Osteocyte (in vitro differentiated cells): ENCODE measurements at regions not wholly inside any gene's neighbourhood (a gene's known extent, or its start where the extent isn't known, plus 50 kb on each side); places are given as distances from the start of the nearest gene placed in this dataset.

Experiments
- DNase-seq: peaks from one replicate; pipeline ENCODE4 v3.0.0; 2021; ENCODE audit warnings: mixed read lengths; ENCODE audit not compliant: unreplicated experiment; ENCODE audit errors: extremely low spot score
- H3K27ac Mint-ChIP-seq: one replicate; pipeline ENCODE4 v1.8.0; 2021; ENCODE audit warnings: mild to moderate bottlenecking, mixed read lengths; ENCODE audit not compliant: unreplicated experiment
- H3K27me3 Mint-ChIP-seq: one replicate; pipeline ENCODE4 v1.8.0; 2021; ENCODE audit warnings: mixed read lengths; ENCODE audit not compliant: unreplicated experiment
- H3K36me3 Mint-ChIP-seq: one replicate; pipeline ENCODE4 v1.8.0; 2021; ENCODE audit warnings: mixed read lengths; ENCODE audit not compliant: unreplicated experiment
- H3K4me1 Mint-ChIP-seq: one replicate; pipeline ENCODE4 v1.8.0; 2021; ENCODE audit warnings: mixed read lengths; ENCODE audit not compliant: unreplicated experiment
- H3K4me3 Mint-ChIP-seq: one replicate; pipeline ENCODE4 v1.8.0; 2021; ENCODE audit warnings: mild to moderate bottlenecking, moderate library complexity, mixed read lengths; ENCODE audit not compliant: unreplicated experiment
- H3K9me3 Mint-ChIP-seq: one replicate; pipeline ENCODE4 v1.8.0; 2021; ENCODE audit warnings: mixed read lengths; ENCODE audit not compliant: unreplicated experiment
- TF ChIP-seq, protein P1 (sequence below): fragments of 200-600 bp; sonication (generic); IDR thresholded peaks from 2 replicates; pipeline ENCODE4 v1.5.0; 2021; ENCODE audit warnings: antibody characterized with exemption, mild to moderate bottlenecking, moderate library complexity

DNA sequence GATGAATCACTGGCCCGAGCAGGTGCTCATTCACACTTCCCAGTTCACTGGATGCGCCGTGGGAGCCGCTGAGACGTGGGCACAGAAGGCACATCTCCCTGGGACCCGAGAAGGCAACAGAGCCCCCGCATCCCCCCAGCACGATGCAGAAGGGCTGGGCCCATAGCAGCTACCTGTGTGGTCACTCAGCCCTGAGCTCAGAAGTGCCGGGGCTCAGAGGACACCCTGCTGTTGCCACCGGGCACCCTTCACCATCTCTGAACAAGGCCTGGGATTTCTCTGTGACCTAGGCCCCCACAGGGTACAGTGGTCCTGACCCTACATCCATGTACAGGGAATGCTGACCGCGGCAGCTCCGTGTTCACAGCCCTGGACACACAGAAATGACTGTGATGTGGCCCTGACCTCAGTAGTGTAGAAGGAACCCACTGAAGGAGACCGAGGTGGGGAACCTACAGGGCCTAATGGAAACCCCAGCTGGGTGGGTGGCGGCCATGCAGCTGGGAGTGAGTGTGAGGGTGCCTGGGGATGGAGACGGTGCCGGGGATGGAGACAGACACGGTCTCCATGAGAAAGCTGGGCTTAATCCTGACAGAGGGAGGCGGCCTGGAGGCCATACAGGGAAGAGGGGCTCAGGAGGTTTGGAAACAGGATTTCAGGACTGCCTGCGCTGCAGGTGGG is 111.9 kb upstream of the OTOS start:
- Mint-ChIP-seq H3K9me3 (no peaks in the 10 kb centered on the region), H3K4me1 (peaks cover 22% of the 10 kb centered on the region), H3K36me3 (no peaks in the 10 kb centered on the region), H3K27ac (no peak overlapping the region), H3K4me3 (no peak overlapping the region), H3K27me3 (no peaks in the 10 kb centered on the region)
- TF ChIP-seq, protein P1, sequence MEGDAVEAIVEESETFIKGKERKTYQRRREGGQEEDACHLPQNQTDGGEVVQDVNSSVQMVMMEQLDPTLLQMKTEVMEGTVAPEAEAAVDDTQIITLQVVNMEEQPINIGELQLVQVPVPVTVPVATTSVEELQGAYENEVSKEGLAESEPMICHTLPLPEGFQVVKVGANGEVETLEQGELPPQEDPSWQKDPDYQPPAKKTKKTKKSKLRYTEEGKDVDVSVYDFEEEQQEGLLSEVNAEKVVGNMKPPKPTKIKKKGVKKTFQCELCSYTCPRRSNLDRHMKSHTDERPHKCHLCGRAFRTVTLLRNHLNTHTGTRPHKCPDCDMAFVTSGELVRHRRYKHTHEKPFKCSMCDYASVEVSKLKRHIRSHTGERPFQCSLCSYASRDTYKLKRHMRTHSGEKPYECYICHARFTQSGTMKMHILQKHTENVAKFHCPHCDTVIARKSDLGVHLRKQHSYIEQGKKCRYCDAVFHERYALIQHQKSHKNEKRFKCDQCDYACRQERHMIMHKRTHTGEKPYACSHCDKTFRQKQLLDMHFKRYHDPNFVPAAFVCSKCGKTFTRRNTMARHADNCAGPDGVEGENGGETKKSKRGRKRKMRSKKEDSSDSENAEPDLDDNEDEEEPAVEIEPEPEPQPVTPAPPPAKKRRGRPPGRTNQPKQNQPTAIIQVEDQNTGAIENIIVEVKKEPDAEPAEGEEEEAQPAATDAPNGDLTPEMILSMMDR, result no peak
- DNase-seq, result peak; percentile 80

DNA sequence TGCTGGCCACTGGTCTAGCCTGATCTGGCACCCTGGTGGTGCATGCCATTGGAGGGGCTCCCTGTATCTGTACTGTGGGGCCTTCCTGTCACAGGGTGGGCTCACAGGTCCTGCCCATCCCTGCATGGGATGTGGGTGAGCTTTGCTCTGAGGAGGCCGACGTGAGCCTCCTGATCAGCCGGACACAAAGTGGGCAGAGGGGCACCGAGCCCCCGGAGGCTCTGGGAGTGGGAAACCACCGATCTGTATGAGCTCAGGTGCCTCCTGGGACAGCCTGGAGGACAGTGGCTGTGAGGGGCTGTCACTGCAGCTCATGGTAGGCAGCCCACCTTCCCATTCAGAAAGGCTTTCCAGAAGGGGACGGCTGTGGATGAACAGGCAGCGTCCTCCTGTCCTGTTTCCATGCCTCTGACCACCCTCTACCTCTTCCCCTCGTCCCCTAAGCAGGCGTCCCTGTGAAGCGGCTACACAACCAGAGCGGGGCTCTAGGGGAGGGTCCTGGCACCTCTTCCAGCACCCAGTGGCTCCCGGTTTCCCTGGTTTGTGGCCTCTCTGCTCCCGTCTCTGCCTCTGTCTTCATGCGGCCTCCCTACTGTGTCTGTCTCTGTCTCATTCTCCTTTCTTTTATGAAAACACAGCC is 112.5 kb upstream of the OTOS start:
- H3K9me3 Mint-ChIP-seq, result no peaks in the 10 kb centered on the region
- peak; percentile 81 for DNase-seq
- H3K27ac Mint-ChIP-seq, result no peak overlapping the region
- peaks cover 22% of the 10 kb centered on the region for H3K4me1 Mint-ChIP-seq
- no peak overlapping the region for H3K4me3 Mint-ChIP-seq
- TF ChIP-seq, protein P1, result no peak
- H3K27me3 Mint-ChIP-seq, result no peaks in the 10 kb centered on the region
- no peaks in the 10 kb centered on the region for H3K36me3 Mint-ChIP-seq

DNA sequence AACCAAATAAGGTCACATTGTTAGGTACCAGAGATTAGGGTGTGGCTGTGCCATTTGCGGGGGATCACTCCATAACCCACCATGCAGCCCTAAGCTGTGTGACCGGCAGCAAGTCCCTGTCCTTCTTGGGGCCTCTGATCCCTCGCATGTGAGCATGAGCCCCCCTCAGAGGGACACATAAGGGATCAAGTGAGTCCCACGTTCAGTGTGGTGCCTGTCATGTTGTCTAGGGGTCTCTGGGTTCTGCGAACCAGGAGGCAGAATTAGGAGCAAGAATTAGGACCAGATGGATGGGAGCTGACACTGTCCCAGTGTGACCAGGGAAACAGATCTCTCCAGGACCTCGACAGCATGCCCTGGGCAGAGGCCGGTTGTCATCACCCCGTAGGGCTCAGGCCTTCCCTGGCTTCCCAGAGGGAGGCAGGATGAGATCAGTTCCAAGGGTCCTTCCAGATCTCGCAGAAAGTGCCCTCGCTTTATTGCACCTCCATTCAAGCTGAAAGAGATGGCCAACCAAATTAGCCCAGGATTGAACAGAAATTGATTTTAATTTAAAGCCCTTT is 113.2 kb upstream of the OTOS start:
- Mint-ChIP-seq H3K4me3 (no peak overlapping the region), H3K27me3 (no peaks in the 10 kb centered on the region), H3K4me1 (peaks cover 22% of the 10 kb centered on the region), H3K9me3 (no peaks in the 10 kb centered on the region), H3K36me3 (no peaks in the 10 kb centered on the region), H3K27ac (no peak overlapping the region)
- no peak for DNase-seq
- TF ChIP-seq, protein P1, result no peak

DNA sequence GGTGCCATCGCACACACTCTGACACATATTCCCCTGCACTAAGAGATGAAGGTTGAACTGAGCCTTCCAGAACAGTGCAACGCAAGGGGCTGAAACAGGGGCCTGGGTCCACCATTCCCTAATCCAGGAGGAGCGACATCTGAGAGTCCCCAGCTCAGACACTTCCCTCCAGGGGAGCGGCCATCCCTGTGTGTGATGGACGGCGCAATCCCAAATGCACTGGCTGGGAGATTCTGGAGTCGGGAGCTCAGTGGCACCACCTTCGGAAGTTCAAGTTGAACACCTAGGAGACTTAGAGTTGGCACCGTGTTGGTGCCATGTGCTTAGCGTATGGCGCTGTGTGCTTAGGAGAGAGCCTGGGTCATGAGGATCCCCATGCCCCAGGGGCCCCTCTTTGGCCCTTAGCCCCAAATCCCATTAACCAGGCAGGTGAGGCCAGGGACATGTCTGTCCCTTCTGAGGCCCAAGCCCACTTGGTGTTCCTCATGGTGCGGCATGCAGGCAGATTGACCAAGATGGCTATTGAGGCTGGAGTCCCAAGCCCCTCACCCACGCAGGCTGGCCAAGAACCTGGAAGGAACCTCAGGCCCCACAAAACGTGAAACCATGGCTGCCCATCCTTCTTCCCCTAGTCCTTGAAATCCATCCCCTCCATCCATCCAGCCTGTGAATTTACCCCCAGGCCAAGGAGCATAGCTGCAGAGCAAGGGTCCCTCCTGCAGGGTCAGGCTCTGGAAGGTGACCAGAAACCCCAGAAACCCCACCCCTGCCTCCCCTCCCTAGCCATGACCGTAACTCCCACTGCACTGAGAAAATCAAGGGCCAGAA is 114.1 kb upstream of the OTOS start:
- DNase-seq, result no peak
- H3K4me3 Mint-ChIP-seq, result no peak overlapping the region
- H3K27ac Mint-ChIP-seq, result no peak overlapping the region
- no peaks in the 10 kb centered on the region for H3K27me3 Mint-ChIP-seq
- no peaks in the 10 kb centered on the region for H3K36me3 Mint-ChIP-seq
- no peaks in the 10 kb centered on the region for H3K9me3 Mint-ChIP-seq
- TF ChIP-seq, protein P1, result no peak
- peaks cover 22% of the 10 kb centered on the region for H3K4me1 Mint-ChIP-seq

DNA sequence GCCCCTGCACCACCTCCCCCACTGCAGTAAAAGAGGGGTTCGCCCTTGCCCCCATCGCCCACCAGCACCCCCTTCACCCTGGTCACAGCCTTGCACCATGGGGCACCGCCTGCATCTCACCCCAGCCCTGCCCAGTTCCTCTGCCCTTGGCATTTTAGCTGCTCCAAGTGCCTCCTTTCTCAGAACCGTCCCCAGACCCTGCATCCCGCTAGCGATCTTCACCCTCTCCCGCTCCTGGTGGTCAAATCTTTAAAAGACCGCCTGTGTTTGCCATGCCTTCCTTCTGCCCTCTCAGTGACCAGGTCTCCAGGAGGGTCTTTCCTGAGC is 114.7 kb upstream of the OTOS start:
- TF ChIP-seq, protein P1, result no peak
- no peaks in the 10 kb centered on the region for H3K36me3 Mint-ChIP-seq
- H3K4me3 Mint-ChIP-seq, result no peak overlapping the region
- H3K27me3 Mint-ChIP-seq, result no peaks in the 10 kb centered on the region
- H3K27ac Mint-ChIP-seq, result no peak overlapping the region
- no peaks in the 10 kb centered on the region for H3K9me3 Mint-ChIP-seq
- H3K4me1 Mint-ChIP-seq, result peaks cover 17% of the 10 kb centered on the region
- DNase-seq, result peak; percentile 71
